ENCODE measurements at regions not wholly inside any gene's neighbourhood (a gene's known extent, or its start where the extent isn't known, plus 50 kb on each side); places are given as distances from the start of the nearest gene placed in this dataset.

- Histone ChIP-seq H3K27ac (ENCODE audit: extremely low read depth, low read depth, low read length) (no peak overlapping the region), H3K4me3 (ENCODE audit: low read depth, low read length) (no peak overlapping the region), H3K9me3 (ENCODE audit: control insufficient read depth, insufficient read depth, low read depth, low read length) (no peaks in the 10 kb centered on the region; the same call in 1 of the 2 replicates), H3K4me1 (ENCODE audit: control insufficient read depth, insufficient read depth, low read length) (no peaks in the 10 kb centered on the region), H3K36me3 (ENCODE audit: control insufficient read depth in 2 of 2, insufficient read depth in 1 of 2, low read length in 2 of 2) (no peaks in the 10 kb centered on the region)
- ChIA-PET CTCF (interaction anchor here (0.7 kb wide), 1 partner anchor 33 kb away, joined by 3 read pairs; no protein-coding TSS in a partner anchor), POLR2A (no interaction called here)
- TF ChIP-seq ZBTB11 (tag by site-specific recombination; conservative IDR thresholded peaks at IDR 0.05; ENCODE audit: low read depth): no peak
- TF ChIP-seq KLF8 (tag by site-specific recombination; IDR thresholded peaks at IDR 0.05): no peak
- TF ChIP-seq ZNF140 (tag by site-specific recombination; IDR thresholded peaks at IDR 0.05): no peak
- TF ChIP-seq IKZF3 (tag by site-specific recombination; IDR thresholded peaks at IDR 0.05): no peak
- no peak for TF ChIP-seq ZNF433 (tag by site-specific recombination; IDR thresholded peaks at IDR 0.05; ENCODE audit: low read depth)
- TF ChIP-seq ZNF184 (tag by site-specific recombination; IDR thresholded peaks at IDR 0.05): no peak
- TF ChIP-seq GLIS2 (tag by site-specific recombination; IDR thresholded peaks at IDR 0.05): no peak
- TF ChIP-seq ZNF266 (tag by site-specific recombination; IDR thresholded peaks at IDR 0.05; ENCODE audit: low read depth): no peak
- no peak for TF ChIP-seq ZNF747 (tag by site-specific recombination; IDR thresholded peaks at IDR 0.05)
- TF ChIP-seq ZNF785 (tag by site-specific recombination; IDR thresholded peaks at IDR 0.05): no peak
- no peak for TF ChIP-seq ZBTB20 (tag by site-specific recombination; IDR thresholded peaks at IDR 0.05)
- no peak for TF ChIP-seq ZNF837 (tag by site-specific recombination; IDR thresholded peaks at IDR 0.05)
- no peak for TF ChIP-seq ZNF350 (tag by site-specific recombination; IDR thresholded peaks at IDR 0.05)
- TF ChIP-seq ZNF529 (tag by site-specific recombination; IDR thresholded peaks at IDR 0.05; ENCODE audit: insufficient replicate concordance): no peak
These were observed 91.6 kb upstream of the CXorf51A start for GRCh38 chrX:146906166-146906565.

- Histone ChIP-seq H3K4me1 (ENCODE audit: control insufficient read depth, insufficient read depth, low read length) (no peaks in the 10 kb centered on the region), H3K36me3 (ENCODE audit: control insufficient read depth in 2 of 2, insufficient read depth in 1 of 2, low read length in 2 of 2) (no peaks in the 10 kb centered on the region), H3K4me3 (ENCODE audit: low read depth, low read length) (no peak overlapping the region), H3K27ac (ENCODE audit: extremely low read depth, low read depth, low read length) (no peak overlapping the region), H3K9me3 (ENCODE audit: control insufficient read depth, insufficient read depth, low read depth, low read length) (no peaks in the 10 kb centered on the region)
- TF ChIP-seq ZXDB (tag by site-specific recombination; IDR thresholded peaks at IDR 0.05) (no peak), RBAK (tag by site-specific recombination; IDR thresholded peaks at IDR 0.05) (no peak)
- TF ChIP-seq, protein P1, sequence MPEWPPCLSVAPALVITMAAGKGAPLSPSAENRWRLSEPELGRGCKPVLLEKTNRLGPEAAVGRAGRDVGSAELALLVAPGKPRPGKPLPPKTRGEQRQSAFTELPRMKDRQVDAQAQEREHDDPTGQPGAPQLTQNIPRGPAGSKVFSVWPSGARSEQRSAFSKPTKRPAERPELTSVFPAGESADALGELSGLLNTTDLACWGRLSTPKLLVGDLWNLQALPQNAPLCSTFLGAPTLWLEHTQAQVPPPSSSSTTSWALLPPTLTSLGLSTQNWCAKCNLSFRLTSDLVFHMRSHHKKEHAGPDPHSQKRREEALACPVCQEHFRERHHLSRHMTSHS (tag by site-specific recombination; IDR thresholded peaks at IDR 0.05): no peak
- ChIA-PET POLR2A (no interaction called here), CTCF (no interaction called here)
These were observed 72.5 kb upstream of the CXorf51A start for GRCh38 chrX:146887020-146887419.

DNA sequence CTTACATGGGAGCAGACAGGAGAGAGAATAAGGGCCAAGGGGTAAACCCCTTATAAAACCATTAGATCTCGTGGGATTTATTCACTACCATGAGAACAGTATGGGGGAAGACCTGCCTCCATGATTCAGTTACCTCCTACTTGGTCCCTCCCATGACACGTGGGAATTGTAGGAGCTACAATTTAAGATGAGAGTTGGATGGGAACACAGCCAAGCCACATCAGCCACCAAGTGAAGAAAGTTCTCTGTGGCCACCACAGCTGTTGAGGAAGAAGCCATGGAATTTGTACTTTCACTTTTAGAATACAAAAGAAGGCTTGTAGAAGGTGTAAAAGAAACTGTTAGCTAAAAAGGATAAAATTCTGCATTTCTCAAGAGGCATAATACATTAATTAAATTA, 67.0 kb upstream of the CXorf51A start:
- Histone ChIP-seq H3K36me3 (ENCODE audit: control insufficient read depth in 2 of 2, insufficient read depth in 1 of 2, low read length in 2 of 2) (no peaks in the 10 kb centered on the region), H3K9me3 (ENCODE audit: control insufficient read depth, insufficient read depth, low read depth, low read length) (no peaks in the 10 kb centered on the region), H3K4me3 (ENCODE audit: low read depth, low read length) (no peak overlapping the region), H3K4me1 (ENCODE audit: control insufficient read depth, insufficient read depth, low read length) (no peaks in the 10 kb centered on the region), H3K27ac (ENCODE audit: extremely low read depth, low read depth, low read length) (no peak overlapping the region)
- ChIA-PET CTCF (no interaction called here), POLR2A (no interaction called here)
- TF ChIP-seq CTCF (tag by site-specific recombination; IDR thresholded peaks at IDR 0.05): no peak
- no peak for TF ChIP-seq TSHZ1 (tag by site-specific recombination; IDR thresholded peaks at IDR 0.05; ENCODE audit: borderline replicate concordance)
- TF ChIP-seq ZNF623 (tag by site-specific recombination; IDR thresholded peaks at IDR 0.05): no peak
- TF ChIP-seq, protein P2, sequence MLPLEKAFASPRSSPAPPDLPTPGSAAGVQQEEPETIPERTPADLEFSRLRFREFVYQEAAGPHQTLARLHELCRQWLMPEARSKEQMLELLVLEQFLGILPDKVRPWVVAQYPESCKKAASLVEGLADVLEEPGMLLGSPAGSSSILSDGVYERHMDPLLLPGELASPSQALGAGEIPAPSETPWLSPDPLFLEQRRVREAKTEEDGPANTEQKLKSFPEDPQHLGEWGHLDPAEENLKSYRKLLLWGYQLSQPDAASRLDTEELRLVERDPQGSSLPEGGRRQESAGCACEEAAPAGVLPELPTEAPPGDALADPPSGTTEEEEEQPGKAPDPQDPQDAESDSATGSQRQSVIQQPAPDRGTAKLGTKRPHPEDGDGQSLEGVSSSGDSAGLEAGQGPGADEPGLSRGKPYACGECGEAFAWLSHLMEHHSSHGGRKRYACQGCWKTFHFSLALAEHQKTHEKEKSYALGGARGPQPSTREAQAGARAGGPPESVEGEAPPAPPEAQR (tag by site-specific recombination; IDR thresholded peaks at IDR 0.05): no peak
- no peak for TF ChIP-seq SCRT2 (tag by site-specific recombination; IDR thresholded peaks at IDR 0.05)
- TF ChIP-seq ZNF324 (tag by site-specific recombination; IDR thresholded peaks at IDR 0.05): no peak

Measured in HEK293 (cell line).